ENCODE measurements at regions not wholly inside any gene's neighbourhood (a gene's known extent, or its start where the extent isn't known, plus 50 kb on each side); places are given as distances from the start of the nearest gene placed in this dataset.
A peak's percentile ranks its signal among the peaks of the same experiment; 100 is the strongest.

DNA sequence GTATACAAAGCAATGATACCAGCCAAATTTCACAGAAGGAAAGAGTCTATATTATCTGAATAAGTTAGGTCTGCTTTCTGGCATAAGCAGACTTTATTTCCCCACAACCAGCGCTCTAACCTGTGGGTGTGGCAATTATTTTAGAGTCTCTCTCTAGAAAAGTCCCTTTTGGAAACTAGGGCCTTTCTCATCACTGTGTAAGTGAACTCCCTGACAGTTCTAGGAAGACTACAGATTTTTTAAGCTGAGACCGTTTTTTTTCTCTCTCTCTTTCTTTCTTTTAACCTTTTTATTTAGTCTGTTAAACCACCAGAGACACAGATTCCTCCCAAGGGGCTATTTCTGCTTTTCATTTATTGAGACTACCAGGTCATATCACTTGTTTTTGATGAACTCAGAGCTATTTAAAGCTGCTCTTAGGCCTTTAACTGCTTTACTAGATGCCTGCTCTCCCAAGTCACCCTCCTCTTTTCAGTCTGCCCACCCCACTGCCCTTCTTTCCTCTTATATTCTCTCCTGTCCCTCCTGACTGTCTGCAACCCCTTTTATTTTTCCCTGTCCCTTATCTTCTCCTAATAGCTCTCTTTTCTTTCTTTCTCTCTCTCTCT is 69.2 kb upstream of the ARHGAP5 start:
- no peak overlapping the region for H2BK5ac ChIP-seq (ENCODE audit: low read length)
- H3K4me2 ChIP-seq (ENCODE audit: low read length): no peak overlapping the region
- no CpG with 5 or more reads among the region's 2 CpGs for WGBS (ENCODE audit: extremely low coverage, insufficient coverage, low lambda C conversion rate)
- H3K4me3 ChIP-seq (ENCODE audit: low read length): no peak overlapping the region
- no peak overlapping the region for H3K4ac ChIP-seq (ENCODE audit: low read depth, low read length)
- H3K4me1 ChIP-seq (ENCODE audit: control insufficient read depth, low read depth, low read length): peaks cover 9% of the 10 kb centered on the region
- H3K27ac ChIP-seq (ENCODE audit: low read depth, low read length): no peak overlapping the region
- no peaks in the 10 kb centered on the region for H3K79me2 ChIP-seq (ENCODE audit: control insufficient read depth, insufficient read depth, low read length)
- no peak overlapping the region for H3K23ac ChIP-seq (ENCODE audit: low read length)
- H4K5ac ChIP-seq (ENCODE audit: low read length): no peak overlapping the region
- no peak overlapping the region for H2BK15ac ChIP-seq (replicated peaks; ENCODE audit: low read depth)
- H2BK120ac ChIP-seq (ENCODE audit: low read depth, low read length): no peak overlapping the region
- peak overlapping the region; percentile 46 for H3K18ac ChIP-seq (ENCODE audit: low read length)
- no peaks in the 10 kb centered on the region for H3K36me3 ChIP-seq (ENCODE audit: control insufficient read depth, insufficient read depth, low read length)
- no peak overlapping the region for H4K8ac ChIP-seq (ENCODE audit: low read depth, low read length)
- H3K56ac ChIP-seq (ENCODE audit: low read length): no peak overlapping the region
- no peaks in the 10 kb centered on the region for H3K79me1 ChIP-seq (ENCODE audit: low read length)
- H2AK5ac ChIP-seq (ENCODE audit: low read length): no peak overlapping the region
- H3K27me3 ChIP-seq (ENCODE audit: insufficient read depth, low read length, poor library complexity): no peaks in the 10 kb centered on the region
- no peak for DNase-seq
- no peak overlapping the region for H3K9ac ChIP-seq (ENCODE audit: low read length)

DNA sequence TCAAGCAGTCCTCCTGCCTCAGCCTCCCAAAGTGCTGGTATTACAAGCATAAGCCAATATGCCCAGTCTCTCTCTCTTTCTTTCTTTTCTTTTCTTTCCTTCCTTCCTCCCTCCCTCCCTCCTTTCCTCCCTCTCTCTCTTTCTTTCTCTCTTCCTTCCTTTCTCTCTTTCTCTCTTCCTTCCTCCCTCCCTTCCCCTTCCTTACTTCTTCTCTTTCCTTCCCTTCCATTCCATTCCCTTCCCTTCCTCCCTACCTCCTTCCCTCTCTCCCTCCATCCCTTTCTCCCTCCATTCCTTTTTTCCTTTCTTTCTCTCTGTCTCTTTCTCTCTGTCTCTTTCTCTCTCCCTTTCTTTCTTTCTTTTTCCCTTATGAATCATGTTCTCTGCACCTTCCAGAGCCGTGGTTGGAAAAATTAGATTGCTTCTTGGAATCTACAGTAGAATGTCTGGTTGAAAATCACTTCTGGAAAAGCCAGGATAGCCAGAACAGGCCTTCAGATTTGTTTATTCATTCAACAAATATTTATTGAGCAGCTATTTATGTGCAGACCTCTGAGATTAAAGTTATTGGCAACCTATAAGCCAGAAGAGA is 68.4 kb upstream of the ARHGAP5 start:
- no CpG with 5 or more reads among the region's 1 CpG for WGBS (ENCODE audit: extremely low coverage, insufficient coverage, low lambda C conversion rate)
- H3K27ac ChIP-seq (ENCODE audit: low read depth, low read length): no peak overlapping the region

DNA sequence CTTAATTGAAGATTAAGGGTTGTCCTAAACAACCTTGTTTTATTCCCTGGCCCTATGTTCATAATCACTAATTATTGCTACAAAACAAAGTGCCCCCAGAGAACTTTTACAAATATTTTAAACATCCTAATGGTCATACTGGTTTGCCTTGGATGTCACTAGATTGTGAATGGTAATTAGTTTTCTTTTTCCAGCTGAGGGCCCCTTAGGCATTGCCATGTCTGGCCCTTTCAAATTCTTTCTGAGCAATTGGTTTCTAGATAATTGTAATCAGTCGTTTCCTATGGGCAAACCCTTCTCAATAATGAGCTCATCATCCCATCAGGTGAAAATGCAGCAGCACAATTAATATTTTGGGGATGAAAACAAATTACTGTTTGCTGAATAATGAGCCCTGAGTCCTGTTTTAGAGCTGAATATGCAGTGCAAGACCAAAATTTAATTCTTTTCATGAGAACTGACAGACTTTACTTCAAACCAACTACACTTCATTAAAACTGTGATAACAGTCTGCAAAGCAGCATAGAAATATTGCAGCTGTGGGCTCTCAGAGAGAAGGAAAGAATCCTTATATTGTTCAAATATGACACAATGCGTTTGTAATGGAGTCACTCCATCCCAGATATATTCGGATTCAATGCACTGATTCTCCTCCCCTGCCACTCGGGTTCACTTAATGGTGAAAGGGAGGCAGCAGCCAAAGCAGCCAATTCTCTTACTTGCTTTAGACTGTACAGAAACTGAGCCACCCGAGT is 67.7 kb upstream of the ARHGAP5 start:
- Histone ChIP-seq H3K27ac (ENCODE audit: low read depth, low read length) (no peak overlapping the region), H2AK5ac (ENCODE audit: low read length) (no peak overlapping the region), H3K4me3 (ENCODE audit: low read length) (no peak overlapping the region), H3K36me3 (ENCODE audit: control insufficient read depth, insufficient read depth, low read length) (no peaks in the 10 kb centered on the region), H3K56ac (ENCODE audit: low read length) (no peak overlapping the region), H2BK120ac (ENCODE audit: low read depth, low read length) (no peak overlapping the region), H3K4me1 (ENCODE audit: control insufficient read depth, low read depth, low read length) (peaks cover 9% of the 10 kb centered on the region), H3K79me1 (ENCODE audit: low read length) (no peaks in the 10 kb centered on the region), H3K23ac (ENCODE audit: low read length) (no peak overlapping the region), H4K8ac (ENCODE audit: low read depth, low read length) (no peak overlapping the region), H2BK15ac (replicated peaks; ENCODE audit: low read depth) (no peak overlapping the region), H3K79me2 (ENCODE audit: control insufficient read depth, insufficient read depth, low read length) (no peaks in the 10 kb centered on the region), H2BK5ac (ENCODE audit: low read length) (no peak overlapping the region), H3K18ac (ENCODE audit: low read length) (no peak overlapping the region), H3K9ac (ENCODE audit: low read length) (no peak overlapping the region), H3K27me3 (ENCODE audit: insufficient read depth, low read length, poor library complexity) (no peaks in the 10 kb centered on the region), H3K4me2 (ENCODE audit: low read length) (no peak overlapping the region), H3K4ac (ENCODE audit: low read depth, low read length) (no peak overlapping the region), H4K5ac (ENCODE audit: low read length) (no peak overlapping the region)
- DNase-seq: no peak
- no CpG with 5 or more reads among the region's 5 CpGs for WGBS (ENCODE audit: extremely low coverage, insufficient coverage, low lambda C conversion rate)

More for the DNA sequence above, 68.4 kb upstream of the ARHGAP5 start:
- Histone ChIP-seq H2BK15ac (replicated peaks; ENCODE audit: low read depth) (no peak overlapping the region), H4K5ac (ENCODE audit: low read length) (no peak overlapping the region), H2BK5ac (ENCODE audit: low read length) (no peak overlapping the region), H3K18ac (ENCODE audit: low read length) (no peak overlapping the region), H4K8ac (ENCODE audit: low read depth, low read length) (no peak overlapping the region), H3K79me1 (ENCODE audit: low read length) (no peaks in the 10 kb centered on the region), H3K27me3 (ENCODE audit: insufficient read depth, low read length, poor library complexity) (no peaks in the 10 kb centered on the region), H3K36me3 (ENCODE audit: control insufficient read depth, insufficient read depth, low read length) (no peaks in the 10 kb centered on the region), H2AK5ac (ENCODE audit: low read length) (no peak overlapping the region), H3K9ac (ENCODE audit: low read length) (no peak overlapping the region), H3K4ac (ENCODE audit: low read depth, low read length) (no peak overlapping the region), H3K4me2 (ENCODE audit: low read length) (no peak overlapping the region), H3K79me2 (ENCODE audit: control insufficient read depth, insufficient read depth, low read length) (no peaks in the 10 kb centered on the region), H2BK120ac (ENCODE audit: low read depth, low read length) (no peak overlapping the region), H3K4me3 (ENCODE audit: low read length) (no peak overlapping the region), H3K23ac (ENCODE audit: low read length) (no peak overlapping the region), H3K4me1 (ENCODE audit: control insufficient read depth, low read depth, low read length) (peaks cover 9% of the 10 kb centered on the region), H3K56ac (ENCODE audit: low read length) (no peak overlapping the region)
- DNase-seq: no peak

DNA sequence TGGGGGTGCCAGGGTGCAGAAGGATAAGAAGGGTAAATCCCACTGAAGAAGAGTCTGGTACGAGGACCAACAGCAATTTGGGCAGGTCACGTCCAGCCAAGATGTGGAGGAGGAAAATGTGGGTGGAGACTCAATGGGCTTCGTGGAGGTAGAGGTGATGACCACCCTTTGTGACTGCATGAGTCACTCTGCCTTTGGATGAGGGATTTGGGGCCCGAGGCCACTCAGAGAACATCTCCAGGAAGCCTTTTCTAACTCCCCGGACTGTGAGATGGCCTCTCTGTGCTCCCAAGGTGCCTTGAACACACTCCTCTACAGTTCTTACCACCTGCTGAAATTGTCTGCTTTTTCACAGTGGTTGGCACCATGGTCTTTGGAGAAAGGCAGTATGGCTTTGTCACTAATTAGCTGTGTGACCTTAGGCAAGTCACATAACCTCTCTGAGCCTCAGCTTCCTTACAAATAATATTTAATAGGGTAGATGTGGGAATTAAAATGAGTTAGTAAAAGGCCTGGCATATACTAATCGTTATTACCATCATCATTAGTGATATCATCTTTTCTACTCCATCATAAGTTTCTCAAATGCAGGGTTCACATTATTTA is 67.0 kb upstream of the ARHGAP5 start:
- Histone ChIP-seq H2AK5ac (ENCODE audit: low read length) (no peak overlapping the region), H3K4me1 (ENCODE audit: control insufficient read depth, low read depth, low read length) (peaks cover 9% of the 10 kb centered on the region), H3K79me1 (ENCODE audit: low read length) (no peaks in the 10 kb centered on the region), H3K27ac (ENCODE audit: low read depth, low read length) (no peak overlapping the region), H3K4ac (ENCODE audit: low read depth, low read length) (no peak overlapping the region), H3K23ac (ENCODE audit: low read length) (no peak overlapping the region), H3K27me3 (ENCODE audit: insufficient read depth, low read length, poor library complexity) (no peaks in the 10 kb centered on the region), H3K4me2 (ENCODE audit: low read length) (no peak overlapping the region), H3K4me3 (ENCODE audit: low read length) (no peak overlapping the region), H4K8ac (ENCODE audit: low read depth, low read length) (no peak overlapping the region), H3K18ac (ENCODE audit: low read length) (no peak overlapping the region), H3K79me2 (ENCODE audit: control insufficient read depth, insufficient read depth, low read length) (no peaks in the 10 kb centered on the region), H2BK15ac (replicated peaks; ENCODE audit: low read depth) (no peak overlapping the region), H2BK5ac (ENCODE audit: low read length) (no peak overlapping the region), H3K56ac (ENCODE audit: low read length) (no peak overlapping the region), H3K36me3 (ENCODE audit: control insufficient read depth, insufficient read depth, low read length) (no peaks in the 10 kb centered on the region), H2BK120ac (ENCODE audit: low read depth, low read length) (no peak overlapping the region), H3K9ac (ENCODE audit: low read length) (no peak overlapping the region), H4K5ac (ENCODE audit: low read length) (no peak overlapping the region)
- WGBS (ENCODE audit: extremely low coverage, insufficient coverage, low lambda C conversion rate): no CpG with 5 or more reads among the region's 6 CpGs
- peak; percentile 19 for DNase-seq

DNA sequence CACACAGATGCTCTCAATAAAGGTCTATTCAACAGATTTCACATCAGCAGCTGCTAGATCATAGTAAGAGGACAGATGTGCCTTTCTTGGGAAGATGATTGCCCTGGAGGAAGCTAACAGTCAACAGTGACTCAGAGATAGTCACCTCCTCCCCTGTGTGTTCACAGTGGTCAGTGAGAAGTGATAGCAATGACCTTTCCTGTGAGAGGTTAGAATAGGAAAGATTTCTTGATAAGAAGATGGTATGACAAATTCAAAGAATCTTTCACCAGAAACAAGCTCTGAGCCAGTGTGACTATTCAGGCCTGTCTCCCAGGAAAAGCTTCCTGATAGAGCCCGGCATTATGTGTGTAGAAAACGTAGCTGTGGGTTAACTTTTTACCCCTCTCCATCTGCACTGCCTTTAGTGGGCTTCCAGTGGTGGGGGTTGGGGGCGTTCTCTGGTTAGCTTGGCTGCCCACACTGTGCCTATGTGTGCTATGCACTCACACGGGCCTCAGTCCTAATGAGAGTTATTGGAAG is 66.4 kb upstream of the ARHGAP5 start:
- WGBS (ENCODE audit: extremely low coverage, insufficient coverage, low lambda C conversion rate): no CpG with 5 or more reads among the region's 4 CpGs
- H2AK5ac ChIP-seq (ENCODE audit: low read length): no peak overlapping the region
- H3K56ac ChIP-seq (ENCODE audit: low read length): no peak overlapping the region
- H3K4me2 ChIP-seq (ENCODE audit: low read length): no peak overlapping the region
- H2BK5ac ChIP-seq (ENCODE audit: low read length): no peak overlapping the region
- no peak overlapping the region for H4K5ac ChIP-seq (ENCODE audit: low read length)
- H3K23ac ChIP-seq (ENCODE audit: low read length): no peak overlapping the region
- no peak overlapping the region for H2BK120ac ChIP-seq (ENCODE audit: low read depth, low read length)
- H3K4me1 ChIP-seq (ENCODE audit: control insufficient read depth, low read depth, low read length): peaks cover 9% of the 10 kb centered on the region
- no peak overlapping the region for H3K18ac ChIP-seq (ENCODE audit: low read length)
- H4K8ac ChIP-seq (ENCODE audit: low read depth, low read length): peak overlapping the region; percentile 88
- H2BK15ac ChIP-seq (replicated peaks; ENCODE audit: low read depth): no peak overlapping the region
- H3K79me2 ChIP-seq (ENCODE audit: control insufficient read depth, insufficient read depth, low read length): no peaks in the 10 kb centered on the region
- no peak overlapping the region for H3K9ac ChIP-seq (ENCODE audit: low read length)
- no peak overlapping the region for H3K4me3 ChIP-seq (ENCODE audit: low read length)
- H3K36me3 ChIP-seq (ENCODE audit: control insufficient read depth, insufficient read depth, low read length): no peaks in the 10 kb centered on the region
- no peaks in the 10 kb centered on the region for H3K27me3 ChIP-seq (ENCODE audit: insufficient read depth, low read length, poor library complexity)
- no peaks in the 10 kb centered on the region for H3K79me1 ChIP-seq (ENCODE audit: low read length)
- no peak overlapping the region for H3K27ac ChIP-seq (ENCODE audit: low read depth, low read length)
- H3K4ac ChIP-seq (ENCODE audit: low read depth, low read length): no peak overlapping the region
- peak; percentile 79 for DNase-seq
